ENCODE measurements at regions not wholly inside any gene's neighbourhood (a gene's known extent, or its start where the extent isn't known, plus 50 kb on each side); places are given as distances from the start of the nearest gene placed in this dataset.

- H3K27ac ChIP-seq, result no peak overlapping the region
- no peaks in the 10 kb centered on the region for H3F3A ChIP-seq (ENCODE audit: insufficient read depth, low read depth)
- ChIA-PET CTCF (no interaction called here), POLR2A (ENCODE audit: unreplicated experiment) (no interaction called here)
- H3K4me3 ChIP-seq, result no peak overlapping the region
- H2AFZ ChIP-seq, result no peak overlapping the region
- no peaks in the 10 kb centered on the region for H3K79me2 ChIP-seq (ENCODE audit: low read depth)
- H3K36me3 ChIP-seq (ENCODE audit: low read depth), result no peaks in the 10 kb centered on the region
- H3K9me2 ChIP-seq (ENCODE audit: insufficient read depth), result no peaks in the 10 kb centered on the region
- H4K20me1 ChIP-seq (ENCODE audit: insufficient read depth), result no peaks in the 10 kb centered on the region
- no peaks in the 10 kb centered on the region for H3K9me3 ChIP-seq (ENCODE audit: insufficient read depth, low read depth)
- intact Hi-C loops (cut with micrococcal nuclease; ENCODE audit: unreplicated experiment), result no loop called here
- no TSS peak for BruUV-seq (replicated peaks)
- H3K4me1 ChIP-seq (replicated peaks; ENCODE audit: insufficient read depth), result 0 out of 2 replicates have a peak, but pooled peaks cover 10% of the 10 kb centered on the region
- DNase-seq, result no peak
- no peaks in the 10 kb centered on the region for H3K27me3 ChIP-seq (ENCODE audit: insufficient read depth, low read depth)
- no peak overlapping the region for H3K4me2 ChIP-seq
- TF ChIP-seq, protein P1, sequence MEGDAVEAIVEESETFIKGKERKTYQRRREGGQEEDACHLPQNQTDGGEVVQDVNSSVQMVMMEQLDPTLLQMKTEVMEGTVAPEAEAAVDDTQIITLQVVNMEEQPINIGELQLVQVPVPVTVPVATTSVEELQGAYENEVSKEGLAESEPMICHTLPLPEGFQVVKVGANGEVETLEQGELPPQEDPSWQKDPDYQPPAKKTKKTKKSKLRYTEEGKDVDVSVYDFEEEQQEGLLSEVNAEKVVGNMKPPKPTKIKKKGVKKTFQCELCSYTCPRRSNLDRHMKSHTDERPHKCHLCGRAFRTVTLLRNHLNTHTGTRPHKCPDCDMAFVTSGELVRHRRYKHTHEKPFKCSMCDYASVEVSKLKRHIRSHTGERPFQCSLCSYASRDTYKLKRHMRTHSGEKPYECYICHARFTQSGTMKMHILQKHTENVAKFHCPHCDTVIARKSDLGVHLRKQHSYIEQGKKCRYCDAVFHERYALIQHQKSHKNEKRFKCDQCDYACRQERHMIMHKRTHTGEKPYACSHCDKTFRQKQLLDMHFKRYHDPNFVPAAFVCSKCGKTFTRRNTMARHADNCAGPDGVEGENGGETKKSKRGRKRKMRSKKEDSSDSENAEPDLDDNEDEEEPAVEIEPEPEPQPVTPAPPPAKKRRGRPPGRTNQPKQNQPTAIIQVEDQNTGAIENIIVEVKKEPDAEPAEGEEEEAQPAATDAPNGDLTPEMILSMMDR (conservative IDR thresholded peaks at IDR 0.05), result no peak
- TF ChIP-seq EZH2 (IDR thresholded peaks at IDR 0.05; ENCODE audit: low read depth), result no peak
Measured at GRCh38 chr9:33690143-33690933, 105.0 kb upstream of the PRSS3 start.

GRCh38 chr9:33695299-33695698, 100.1 kb upstream of the PRSS3 start:
- Histone ChIP-seq H2AFZ (no peak overlapping the region), H3F3A (ENCODE audit: insufficient read depth, low read depth) (no peaks in the 10 kb centered on the region), H3K4me2 (no peak overlapping the region), H4K20me1 (ENCODE audit: insufficient read depth) (no peaks in the 10 kb centered on the region), H3K9me2 (ENCODE audit: insufficient read depth) (no peaks in the 10 kb centered on the region), H3K4me3 (no peak overlapping the region), H3K27ac (no peak overlapping the region), H3K4me1 (replicated peaks; ENCODE audit: insufficient read depth) (no peaks in the 10 kb centered on the region), H3K27me3 (ENCODE audit: insufficient read depth, low read depth) (no peaks in the 10 kb centered on the region), H3K9me3 (ENCODE audit: insufficient read depth, low read depth) (no peaks in the 10 kb centered on the region), H3K79me2 (ENCODE audit: low read depth) (no peaks in the 10 kb centered on the region), H3K36me3 (ENCODE audit: low read depth) (no peaks in the 10 kb centered on the region)
- intact Hi-C loops (cut with micrococcal nuclease; ENCODE audit: unreplicated experiment), result no loop called here
- no peak for TF ChIP-seq EZH2 (IDR thresholded peaks at IDR 0.05; ENCODE audit: low read depth)
- TF ChIP-seq, protein P1 (conservative IDR thresholded peaks at IDR 0.05), result no peak
- no TSS peak for BruUV-seq (replicated peaks)
- DNase-seq, result no peak
- CTCF ChIA-PET, result no interaction called here
- POLR2A ChIA-PET (ENCODE audit: unreplicated experiment), result no interaction called here

DNA sequence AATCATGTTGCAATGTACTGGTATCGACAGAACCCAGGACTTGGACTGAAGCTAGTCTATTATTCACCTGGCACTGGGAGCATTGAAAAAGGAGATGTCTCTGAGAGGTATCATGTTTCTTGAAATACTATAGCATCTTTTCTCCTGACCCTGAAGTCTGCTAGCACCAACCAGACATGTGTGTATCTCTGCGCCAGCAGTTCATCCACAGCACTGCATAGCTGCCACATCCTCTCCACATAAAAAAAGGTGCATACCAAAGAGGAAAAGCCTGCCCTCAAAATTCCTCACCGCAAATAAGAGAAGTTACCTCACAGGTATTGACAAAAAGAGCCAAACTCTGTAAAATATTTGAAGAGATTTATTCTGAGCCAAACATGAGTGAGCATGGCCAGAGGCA, 99.5 kb upstream of the PRSS3 start:
- Histone ChIP-seq H3K36me3 (ENCODE audit: low read depth) (no peaks in the 10 kb centered on the region), H3K9me3 (ENCODE audit: insufficient read depth, low read depth) (no peaks in the 10 kb centered on the region), H2AFZ (no peak overlapping the region), H3K9me2 (ENCODE audit: insufficient read depth) (no peaks in the 10 kb centered on the region), H3F3A (ENCODE audit: insufficient read depth, low read depth) (no peaks in the 10 kb centered on the region), H4K20me1 (ENCODE audit: insufficient read depth) (no peaks in the 10 kb centered on the region), H3K79me2 (ENCODE audit: low read depth) (no peaks in the 10 kb centered on the region), H3K4me2 (no peak overlapping the region), H3K27ac (no peak overlapping the region), H3K4me1 (replicated peaks; ENCODE audit: insufficient read depth) (no peaks in the 10 kb centered on the region), H3K4me3 (no peak overlapping the region), H3K27me3 (ENCODE audit: insufficient read depth, low read depth) (no peaks in the 10 kb centered on the region)
- ChIA-PET POLR2A (ENCODE audit: unreplicated experiment) (no interaction called here), CTCF (no interaction called here)
- DNase-seq, result no peak
- BruUV-seq (replicated peaks), result no TSS peak
- no peak for TF ChIP-seq EZH2 (IDR thresholded peaks at IDR 0.05; ENCODE audit: low read depth)
- TF ChIP-seq, protein P1 (conservative IDR thresholded peaks at IDR 0.05), result no peak
- intact Hi-C loops (cut with micrococcal nuclease; ENCODE audit: unreplicated experiment), result no loop called here
